GM12878 (cell line): ENCODE measurements at regions not wholly inside any gene's neighbourhood (a gene's known extent, or its start where the extent isn't known, plus 50 kb on each side); places are given as distances from the start of the nearest gene placed in this dataset.

ENCODE experiments used
- ASH2L ChIP-seq: fragments of 300-600, 200-600 bp; sonication (generic); IDR thresholded peaks from 2 replicates; pipeline ENCODE4 v1.6.1; 2017; ENCODE audit warnings: low read depth, mild to moderate bottlenecking, borderline replicate concordance
- BRCA1 ChIP-seq: IDR thresholded peaks from 2 replicates; pipeline ENCODE4 v1.6.1; 2011; ENCODE audit warnings: low read depth, low read length, improper control_type of control experiment
- EGR1 ChIP-seq, 2 experiments: IDR thresholded peaks; 1 replicate in 1 of 2; 2 replicates in 1 of 2; pipeline ENCODE4 v1.6.1; 2011 to 2012; ENCODE audit warnings: low read depth in 2 of 2, low read length in 2 of 2, borderline replicate concordance in 1 of 2, mild to moderate bottlenecking in 1 of 2, moderate library complexity in 1 of 2
- EP300 ChIP-seq, 2 experiments: fragments of 150-350 bp in 1 of 2; IDR thresholded peaks; 2 replicates each; pipeline ENCODE4 v1.6.1; 2011 to 2012; ENCODE audit warnings: low read depth in 2 of 2, low read length in 2 of 2, borderline replicate concordance in 1 of 2, improper control_type of control experiment in 1 of 2, inconsistent platforms in 1 of 2; ENCODE audit not compliant: control insufficient read depth in 1 of 2
- HDAC2 ChIP-seq: fragments of 200-600 bp; sonication (generic); IDR thresholded peaks from 2 replicates; pipeline ENCODE4 v1.6.1; 2017
- RBBP5 ChIP-seq: fragments of 200-600 bp; sonication (generic); conservative IDR thresholded peaks from 2 replicates; pipeline ENCODE4 v1.6.1; 2016
- RFX5 ChIP-seq: IDR thresholded peaks from 2 replicates; pipeline ENCODE4 v1.6.1; 2011; ENCODE audit warnings: low read depth, low read length, improper control_type of control experiment
- SMC3 ChIP-seq: IDR thresholded peaks from 2 replicates; pipeline ENCODE4 v1.6.1; 2011; ENCODE audit warnings: low read length, improper control_type of control experiment, borderline replicate concordance
- ZZZ3 ChIP-seq: IDR thresholded peaks from 2 replicates; pipeline ENCODE4 v1.6.1; 2011; ENCODE audit warnings: low read depth; ENCODE audit not compliant: control insufficient read depth, insufficient read length
- TF ChIP-seq, protein P1 (sequence below): fragments of 450-650 bp; IDR thresholded peaks from 2 replicates; pipeline ENCODE4 v1.6.1; 2017; ENCODE audit warnings: mild to moderate bottlenecking
- TF ChIP-seq, protein P2 (sequence below), 3 experiments: IDR thresholded peaks in 2 of 3; conservative IDR thresholded peaks in 1 of 3; 2 replicates each; pipeline ENCODE4 v1.5.1; 2011; ENCODE audit warnings: low read depth in 3 of 3, low read length in 3 of 3, mild to moderate bottlenecking in 3 of 3, control low read depth in 2 of 3, moderate library complexity in 2 of 3, inconsistent platforms in 1 of 3, mixed read lengths in 1 of 3; ENCODE audit not compliant: control insufficient read depth in 2 of 3, insufficient read depth in 1 of 3; ENCODE audit errors: extremely low read depth in 1 of 3
- TF ChIP-seq, protein P3 (sequence below): IDR thresholded peaks from 2 replicates; pipeline ENCODE4 v1.6.1; 2011; ENCODE audit warnings: low read depth, low read length, improper control_type of control experiment, borderline replicate concordance
- TF ChIP-seq, protein P4 (sequence below): IDR thresholded peaks from 2 replicates; pipeline ENCODE4 v1.6.1; 2012; ENCODE audit warnings: low read length, inconsistent platforms

DNA sequence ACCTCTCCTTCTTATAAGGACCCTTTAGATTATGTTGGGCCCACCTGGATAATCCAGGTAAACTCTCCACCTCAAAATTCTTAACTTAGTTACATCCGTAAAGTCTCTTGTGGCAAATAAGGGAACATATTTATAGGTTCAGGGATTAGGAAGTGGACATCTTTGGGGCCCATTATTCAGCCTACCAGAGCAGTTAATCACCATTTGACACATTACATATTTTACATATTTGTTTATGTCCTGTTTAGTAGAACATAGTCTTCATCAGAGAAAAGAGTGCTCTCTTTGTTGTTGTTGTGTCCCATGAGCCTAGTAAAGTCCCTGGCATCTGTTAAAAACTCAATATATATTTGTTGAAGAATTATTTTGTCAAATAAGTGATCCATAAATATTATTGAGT, 134.0 kb upstream of the SPATS2L start:
- no peak for TF ChIP-seq RBBP5
- TF ChIP-seq, protein P1, sequence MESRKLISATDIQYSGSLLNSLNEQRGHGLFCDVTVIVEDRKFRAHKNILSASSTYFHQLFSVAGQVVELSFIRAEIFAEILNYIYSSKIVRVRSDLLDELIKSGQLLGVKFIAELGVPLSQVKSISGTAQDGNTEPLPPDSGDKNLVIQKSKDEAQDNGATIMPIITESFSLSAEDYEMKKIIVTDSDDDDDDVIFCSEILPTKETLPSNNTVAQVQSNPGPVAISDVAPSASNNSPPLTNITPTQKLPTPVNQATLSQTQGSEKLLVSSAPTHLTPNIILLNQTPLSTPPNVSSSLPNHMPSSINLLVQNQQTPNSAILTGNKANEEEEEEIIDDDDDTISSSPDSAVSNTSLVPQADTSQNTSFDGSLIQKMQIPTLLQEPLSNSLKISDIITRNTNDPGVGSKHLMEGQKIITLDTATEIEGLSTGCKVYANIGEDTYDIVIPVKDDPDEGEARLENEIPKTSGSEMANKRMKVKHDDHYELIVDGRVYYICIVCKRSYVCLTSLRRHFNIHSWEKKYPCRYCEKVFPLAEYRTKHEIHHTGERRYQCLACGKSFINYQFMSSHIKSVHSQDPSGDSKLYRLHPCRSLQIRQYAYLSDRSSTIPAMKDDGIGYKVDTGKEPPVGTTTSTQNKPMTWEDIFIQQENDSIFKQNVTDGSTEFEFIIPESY = no peak
- TF ChIP-seq, protein P2, sequence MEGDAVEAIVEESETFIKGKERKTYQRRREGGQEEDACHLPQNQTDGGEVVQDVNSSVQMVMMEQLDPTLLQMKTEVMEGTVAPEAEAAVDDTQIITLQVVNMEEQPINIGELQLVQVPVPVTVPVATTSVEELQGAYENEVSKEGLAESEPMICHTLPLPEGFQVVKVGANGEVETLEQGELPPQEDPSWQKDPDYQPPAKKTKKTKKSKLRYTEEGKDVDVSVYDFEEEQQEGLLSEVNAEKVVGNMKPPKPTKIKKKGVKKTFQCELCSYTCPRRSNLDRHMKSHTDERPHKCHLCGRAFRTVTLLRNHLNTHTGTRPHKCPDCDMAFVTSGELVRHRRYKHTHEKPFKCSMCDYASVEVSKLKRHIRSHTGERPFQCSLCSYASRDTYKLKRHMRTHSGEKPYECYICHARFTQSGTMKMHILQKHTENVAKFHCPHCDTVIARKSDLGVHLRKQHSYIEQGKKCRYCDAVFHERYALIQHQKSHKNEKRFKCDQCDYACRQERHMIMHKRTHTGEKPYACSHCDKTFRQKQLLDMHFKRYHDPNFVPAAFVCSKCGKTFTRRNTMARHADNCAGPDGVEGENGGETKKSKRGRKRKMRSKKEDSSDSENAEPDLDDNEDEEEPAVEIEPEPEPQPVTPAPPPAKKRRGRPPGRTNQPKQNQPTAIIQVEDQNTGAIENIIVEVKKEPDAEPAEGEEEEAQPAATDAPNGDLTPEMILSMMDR (IDR thresholded peaks at IDR 0.05 in 2 of 3, conservative IDR thresholded peaks at IDR 0.05 in 1 of 3; ENCODE audit: control insufficient read depth in 2 of 3, extremely low read depth in 1 of 3, insufficient read depth in 1 of 3, low read depth in 3 of 3, low read length in 3 of 3) = no peak
- TF ChIP-seq, protein P3, sequence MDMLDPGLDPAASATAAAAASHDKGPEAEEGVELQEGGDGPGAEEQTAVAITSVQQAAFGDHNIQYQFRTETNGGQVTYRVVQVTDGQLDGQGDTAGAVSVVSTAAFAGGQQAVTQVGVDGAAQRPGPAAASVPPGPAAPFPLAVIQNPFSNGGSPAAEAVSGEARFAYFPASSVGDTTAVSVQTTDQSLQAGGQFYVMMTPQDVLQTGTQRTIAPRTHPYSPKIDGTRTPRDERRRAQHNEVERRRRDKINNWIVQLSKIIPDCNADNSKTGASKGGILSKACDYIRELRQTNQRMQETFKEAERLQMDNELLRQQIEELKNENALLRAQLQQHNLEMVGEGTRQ = no peak
- TF ChIP-seq SMC3 = no peak
- TF ChIP-seq ASH2L = no peak
- TF ChIP-seq HDAC2 = no peak
- TF ChIP-seq RFX5 = no peak
- TF ChIP-seq ZZZ3 = no peak
- no peak for TF ChIP-seq EP300 (IDR thresholded peaks at IDR 0.05; ENCODE audit: borderline replicate concordance in 1 of 2, control insufficient read depth in 1 of 2, low read depth in 2 of 2, low read length in 2 of 2)
- TF ChIP-seq, protein P4, sequence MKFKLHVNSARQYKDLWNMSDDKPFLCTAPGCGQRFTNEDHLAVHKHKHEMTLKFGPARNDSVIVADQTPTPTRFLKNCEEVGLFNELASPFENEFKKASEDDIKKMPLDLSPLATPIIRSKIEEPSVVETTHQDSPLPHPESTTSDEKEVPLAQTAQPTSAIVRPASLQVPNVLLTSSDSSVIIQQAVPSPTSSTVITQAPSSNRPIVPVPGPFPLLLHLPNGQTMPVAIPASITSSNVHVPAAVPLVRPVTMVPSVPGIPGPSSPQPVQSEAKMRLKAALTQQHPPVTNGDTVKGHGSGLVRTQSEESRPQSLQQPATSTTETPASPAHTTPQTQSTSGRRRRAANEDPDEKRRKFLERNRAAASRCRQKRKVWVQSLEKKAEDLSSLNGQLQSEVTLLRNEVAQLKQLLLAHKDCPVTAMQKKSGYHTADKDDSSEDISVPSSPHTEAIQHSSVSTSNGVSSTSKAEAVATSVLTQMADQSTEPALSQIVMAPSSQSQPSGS = no peak
- no peak for TF ChIP-seq BRCA1
- TF ChIP-seq EGR1 (IDR thresholded peaks at IDR 0.05; ENCODE audit: borderline replicate concordance in 1 of 2, low read depth in 2 of 2, low read length in 2 of 2) = no peak
